Epithelial cell of proximal tubule (primary cell): ENCODE measurements at regions not wholly inside any gene's neighbourhood (a gene's known extent, or its start where the extent isn't known, plus 50 kb on each side); places are given as distances from the start of the nearest gene placed in this dataset.

Experiments used
- DNase-seq: peaks from one replicate; pipeline ENCODE4 v3.0.0-alpha.2; 2011; ENCODE audit warnings: low read depth
- H3K4me3 ChIP-seq: 2 replicates; pipeline ENCODE4 v1.5.1; 2011; ENCODE audit warnings: low read depth, mild to moderate bottlenecking, low read length
- CTCF ChIP-seq: conservative IDR thresholded peaks from 2 replicates; pipeline ENCODE4 v1.5.1; 2012; ENCODE audit warnings: low read depth, mild to moderate bottlenecking, low read length

- H3K4me3 ChIP-seq = no peak overlapping the region
- no peak for DNase-seq
- no peak for TF ChIP-seq CTCF
These were observed 88.1 kb upstream of the ATP1A1 start for GRCh38 chr1:116284819-116285390.

DNA sequence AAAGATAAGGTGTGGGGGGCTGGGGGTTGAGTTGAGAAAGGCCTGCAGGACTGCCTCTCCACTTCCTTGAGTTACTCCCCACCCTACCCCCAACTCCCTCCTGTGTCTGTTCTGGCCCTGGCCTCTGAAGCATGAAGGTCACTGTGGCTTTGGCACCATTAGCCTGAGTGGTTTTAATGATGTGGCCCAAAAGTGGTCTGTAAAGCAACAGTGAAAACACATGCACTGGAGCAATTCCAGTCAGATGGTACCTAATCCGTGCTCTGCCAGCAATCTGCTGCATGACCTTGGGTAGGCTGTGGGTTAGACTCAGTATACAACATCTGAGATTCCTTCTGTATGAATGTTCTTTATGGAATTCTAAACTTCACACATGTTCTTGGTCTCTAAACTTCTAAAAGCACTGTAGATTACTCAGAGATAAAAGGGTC lies 86.5 kb upstream of the ATP1A1 start:
- no peak overlapping the region for H3K4me3 ChIP-seq
- TF ChIP-seq CTCF = no peak
- no peak for DNase-seq

DNA sequence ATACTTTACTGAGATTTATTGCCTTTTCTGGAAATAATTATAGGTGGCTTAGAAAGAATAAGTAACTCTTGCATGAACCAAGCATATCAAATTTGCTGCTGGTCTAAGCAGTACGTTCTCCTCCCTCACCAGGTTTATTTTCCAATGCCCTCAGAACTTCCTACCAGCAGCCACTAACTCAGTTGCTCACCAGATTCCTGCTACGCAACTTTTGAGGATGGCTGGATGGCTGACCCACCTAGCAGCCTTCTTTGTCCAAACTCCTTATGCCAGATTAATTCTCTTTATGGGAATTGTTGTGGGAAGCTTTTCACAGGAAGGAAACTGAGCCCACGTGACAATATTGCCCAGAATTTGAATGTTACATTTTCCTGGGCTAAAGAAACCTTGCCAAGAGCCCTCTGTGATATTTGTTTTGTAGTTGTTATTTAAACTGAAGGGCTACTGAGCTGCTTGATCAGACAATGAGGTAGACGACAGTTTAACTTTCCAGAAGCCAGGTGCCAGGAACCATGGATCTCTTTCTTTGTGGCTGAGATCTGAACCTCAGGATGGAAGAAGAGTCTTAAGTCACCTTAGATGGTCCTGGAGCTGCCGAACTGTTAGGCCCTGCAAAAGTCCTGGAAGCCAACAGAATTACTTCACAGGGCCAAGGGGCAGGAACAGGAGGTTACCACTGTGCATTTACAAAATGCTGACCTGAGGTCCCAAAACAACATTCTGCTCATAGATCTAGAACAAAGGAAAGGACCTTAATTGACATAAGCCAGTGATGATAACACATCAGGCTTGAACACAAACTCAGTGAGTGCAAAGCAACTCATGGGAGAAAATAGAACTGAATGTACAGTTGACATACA lies 85.5 kb upstream of the ATP1A1 start:
- DNase-seq = no peak
- no peak for TF ChIP-seq CTCF
- H3K4me3 ChIP-seq = no peak overlapping the region

DNA sequence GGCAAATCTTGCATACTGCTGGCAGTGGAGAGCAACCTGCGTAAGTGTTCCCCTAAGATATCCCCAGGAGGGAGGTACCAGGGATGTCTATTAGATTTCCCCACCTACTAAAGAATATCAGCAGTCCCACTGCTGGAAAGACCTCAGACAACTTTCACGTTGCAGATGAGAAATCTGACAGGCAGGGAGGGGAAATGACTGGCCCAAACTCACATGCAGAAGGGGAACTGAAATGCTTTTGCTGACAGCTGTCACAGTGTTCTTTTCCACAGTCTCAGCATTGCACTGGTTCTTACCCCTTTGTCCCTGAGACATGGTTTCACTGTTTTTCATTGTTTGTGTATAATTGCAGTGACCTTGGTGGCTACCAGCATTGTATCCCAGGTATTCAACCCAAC lies 84.8 kb upstream of the ATP1A1 start:
- no peak for DNase-seq
- no peak overlapping the region for H3K4me3 ChIP-seq
- TF ChIP-seq CTCF = no peak

DNA sequence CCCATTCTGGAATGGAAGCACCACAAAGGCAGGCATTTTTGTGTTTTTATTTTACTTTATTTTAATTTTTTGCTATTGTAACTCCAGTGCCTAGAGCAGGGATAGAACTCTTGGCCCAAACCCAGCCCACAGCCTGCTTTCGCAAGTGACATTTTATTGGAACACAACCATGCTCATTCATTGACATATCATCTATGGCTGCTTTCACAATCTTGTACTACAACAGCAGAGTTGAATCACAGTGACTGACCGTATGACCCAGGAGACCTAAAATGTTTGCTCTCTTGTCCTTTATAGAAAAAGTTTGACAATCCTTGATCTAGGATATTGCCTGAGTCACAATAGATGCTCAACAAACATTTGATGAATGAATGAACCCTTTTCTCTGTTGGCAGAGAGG lies 83.9 kb upstream of the ATP1A1 start:
- DNase-seq = no peak

GRCh38 chr1:116290085-116290705 lies 82.8 kb upstream of the ATP1A1 start:
- DNase-seq = peak; percentile 25
- TF ChIP-seq CTCF = no peak
- H3K4me3 ChIP-seq = no peak overlapping the region

More for the DNA sequence above, 83.9 kb upstream of the ATP1A1 start:
- no peak for TF ChIP-seq CTCF
- no peak overlapping the region for H3K4me3 ChIP-seq
